ENCODE measurements at regions not wholly inside any gene's neighbourhood (a gene's known extent, or its start where the extent isn't known, plus 50 kb on each side); places are given as distances from the start of the nearest gene placed in this dataset.

DNA sequence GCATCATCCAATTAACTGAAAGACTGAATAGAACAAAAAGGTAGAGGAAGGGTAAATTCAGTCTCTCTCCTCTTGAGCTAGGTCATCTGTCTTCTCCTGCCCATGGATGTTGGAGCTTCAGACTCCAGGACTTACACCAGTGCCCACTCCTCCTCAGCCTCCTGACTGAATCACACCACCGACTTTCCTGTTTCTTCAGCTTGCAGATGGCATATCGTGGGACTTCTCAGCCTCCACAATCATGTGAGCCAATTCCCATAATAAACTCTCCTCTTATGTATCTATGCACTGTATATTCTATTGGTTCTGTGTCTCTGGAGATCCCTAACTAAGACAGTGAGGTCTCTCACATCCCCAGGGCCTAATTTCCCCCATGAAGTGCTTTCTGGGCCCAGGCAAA is 140.4 kb downstream of the CD47 start:
- Histone ChIP-seq H3K9me3 (no peaks in the 10 kb centered on the region), H3K27me3 (no peaks in the 10 kb centered on the region), H3K4me1 (ENCODE audit: insufficient read depth) (no peaks in the 10 kb centered on the region), H3K36me3 (no peaks in the 10 kb centered on the region), H3K4me3 (no peak overlapping the region), H3K27ac (no peak overlapping the region)
- TF ChIP-seq EP300 (IDR thresholded peaks at IDR 0.05), result no peak
- no peak for TF ChIP-seq POLR2A (IDR thresholded peaks at IDR 0.05)
- TF ChIP-seq CTCF (IDR thresholded peaks at IDR 0.05), result no peak
- intact Hi-C loops (cut with DNase I), result no loop called here
- no peak for DNase-seq
- WGBS, 3 donors, result 94 to 97% (median 97%) methylated on average over 2 of the region's 2 CpGs

DNA sequence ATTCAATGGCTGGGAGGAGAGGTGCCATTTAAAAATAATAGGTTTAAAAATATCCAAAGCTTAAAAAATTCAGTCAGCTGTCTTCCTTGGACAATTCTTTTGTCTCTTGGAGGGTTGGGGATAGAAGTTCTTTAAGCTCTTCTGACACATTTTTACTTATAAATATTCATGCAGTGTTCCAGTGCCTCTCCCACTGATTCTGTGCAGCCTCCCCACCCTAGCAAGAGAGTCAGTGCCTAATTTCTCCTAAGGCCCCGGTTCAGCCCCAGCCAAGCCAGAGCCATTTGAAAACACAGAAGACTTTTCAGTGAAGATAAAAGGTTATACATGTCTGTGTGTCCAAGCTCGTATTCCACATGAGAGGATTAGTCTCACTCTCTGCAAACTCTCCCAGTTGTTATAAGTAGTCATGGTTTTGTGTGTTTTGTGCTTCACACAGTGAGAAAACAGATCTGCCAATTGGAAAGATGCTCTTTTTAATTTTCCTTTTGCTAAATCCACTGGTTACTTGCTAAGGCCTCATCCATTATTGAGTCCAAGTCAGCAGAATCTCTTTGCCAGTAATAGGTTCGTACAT is 141.3 kb downstream of the CD47 start:
- Histone ChIP-seq H3K4me1 (ENCODE audit: insufficient read depth) (peaks cover 2% of the 10 kb centered on the region), H3K9me3 (no peaks in the 10 kb centered on the region), H3K27ac (no peak overlapping the region), H3K4me3 (no peak overlapping the region), H3K36me3 (no peaks in the 10 kb centered on the region), H3K27me3 (no peaks in the 10 kb centered on the region)
- intact Hi-C loops (cut with DNase I), result no loop called here
- 95 to 97% (median 96%) methylated on average over 3 of the region's 3 CpGs for WGBS, 3 donors
- TF ChIP-seq POLR2A (IDR thresholded peaks at IDR 0.05) (no peak), EP300 (IDR thresholded peaks at IDR 0.05) (no peak)
- no peak for DNase-seq

GRCh38 chr3:107947203-107947602 is 143.6 kb downstream of the CD47 start:
- intact Hi-C loops (cut with DNase I), result no loop called here
- H3K9me3 ChIP-seq, result no peaks in the 10 kb centered on the region
- H3K27me3 ChIP-seq, result no peaks in the 10 kb centered on the region
- H3K36me3 ChIP-seq, result no peaks in the 10 kb centered on the region
- no peak overlapping the region for H3K4me3 ChIP-seq
- no peak overlapping the region for H3K27ac ChIP-seq
- TF ChIP-seq CTCF (IDR thresholded peaks at IDR 0.05) (no peak), EP300 (IDR thresholded peaks at IDR 0.05) (no peak)
- DNase-seq, result no peak
- H3K4me1 ChIP-seq (ENCODE audit: insufficient read depth), result peaks cover 4% of the 10 kb centered on the region

GRCh38 chr3:107946700-107947099 is 144.1 kb downstream of the CD47 start:
- intact Hi-C loops (cut with DNase I), result no loop called here
- 83 to 93% (median 84%) methylated on average over 1 of the region's 1 CpG for WGBS, 3 donors
- DNase-seq, result no peak
- no peaks in the 10 kb centered on the region for H3K27me3 ChIP-seq
- no peak for TF ChIP-seq POLR2A (IDR thresholded peaks at IDR 0.05)
- no peak for TF ChIP-seq EP300 (IDR thresholded peaks at IDR 0.05)
- no peak overlapping the region for H3K4me3 ChIP-seq
- no peaks in the 10 kb centered on the region for H3K9me3 ChIP-seq
- no peaks in the 10 kb centered on the region for H3K36me3 ChIP-seq
- no peak overlapping the region for H3K27ac ChIP-seq
- peaks cover 4% of the 10 kb centered on the region for H3K4me1 ChIP-seq (ENCODE audit: insufficient read depth)

GRCh38 chr3:107945417-107946094 is 145.3 kb downstream of the CD47 start:
- Histone ChIP-seq H3K4me1 (ENCODE audit: insufficient read depth) (peaks cover 4% of the 10 kb centered on the region), H3K36me3 (no peaks in the 10 kb centered on the region), H3K27me3 (no peaks in the 10 kb centered on the region), H3K9me3 (no peaks in the 10 kb centered on the region), H3K27ac (no peak overlapping the region), H3K4me3 (no peak overlapping the region)
- intact Hi-C loops (cut with DNase I), result no loop called here
- DNase-seq, result no peak
- TF ChIP-seq POLR2A (IDR thresholded peaks at IDR 0.05), result no peak
- no peak for TF ChIP-seq EP300 (IDR thresholded peaks at IDR 0.05)
- no peak for TF ChIP-seq CTCF (IDR thresholded peaks at IDR 0.05)
- 87 to 100% (median 95%) methylated on average over 1 of the region's 1 CpG for WGBS, 3 donors
